Right ventricle myocardium superior (tissue), 1 donor: ENCODE measurements at regions not wholly inside any gene's neighbourhood (a gene's known extent, or its start where the extent isn't known, plus 50 kb on each side); places are given as distances from the start of the nearest gene placed in this dataset.

Experiments used
- ATAC-seq: fragments of 200-7000 bp; cut with Tn5 transposase; one replicate; pipeline ENCODE4 v1.9.1; 2020; ENCODE audit warnings: mild to moderate bottlenecking; ENCODE audit not compliant: poor library complexity
- DNase-seq: peaks from one replicate; pipeline ENCODE4 v3.0.0-alpha.2; 2020
- intact Hi-C: fragments of 100-400 bp; cut with DNase I; formaldehyde crosslinking; loops from one replicate; pipeline ENCODE4 v1.11.2; 2022
- donor health status: DM: no; HTN: yes; CAD: no; lungs with severe emphysema.

- DNase-seq (no peak), ATAC-seq (no peak)
- intact Hi-C loops: no loop called here
Measured at GRCh38 chr11:80024119-80024518, 583.3 kb upstream of the TENM4 start.

GRCh38 chr11:80023386-80023785 lies 582.6 kb upstream of the TENM4 start:
- intact Hi-C loops: no loop called here
- ATAC-seq (no peak), DNase-seq (no peak)

- DNase-seq: no peak
- intact Hi-C loops: no loop called here
- no peak for ATAC-seq
Measured at GRCh38 chr11:80010536-80010935, 569.7 kb upstream of the TENM4 start.

GRCh38 chr11:80009081-80009480 lies 568.3 kb upstream of the TENM4 start:
- ATAC-seq (no peak), DNase-seq (no peak)
- intact Hi-C loops: no loop called here

GRCh38 chr11:80007616-80008015 lies 566.8 kb upstream of the TENM4 start:
- DNase-seq: no peak
- intact Hi-C loops: no loop called here
- ATAC-seq: no peak

GRCh38 chr11:79990141-79990540 lies 549.3 kb upstream of the TENM4 start:
- intact Hi-C loops: no loop called here
- ATAC-seq: no peak
- DNase-seq: no peak

- DNase-seq (no peak), ATAC-seq (no peak)
- intact Hi-C loops: no loop called here
Measured at GRCh38 chr11:79982185-79982584, 541.4 kb upstream of the TENM4 start.

- intact Hi-C loops: no loop called here
- DNase-seq: no peak
- ATAC-seq: no peak
Measured at GRCh38 chr11:79980916-79981315, 540.1 kb upstream of the TENM4 start.

- intact Hi-C loops: no loop called here
- no peak for DNase-seq
- ATAC-seq: peak; percentile 85
Measured at GRCh38 chr11:79973721-79974617, 533.1 kb upstream of the TENM4 start.

- ATAC-seq (no peak), DNase-seq (no peak)
- intact Hi-C loops: no loop called here
Measured at GRCh38 chr11:79971255-79971654, 530.4 kb upstream of the TENM4 start.

- intact Hi-C loops: no loop called here
- no peak for DNase-seq
Measured at GRCh38 chr11:79966592-79966991, 525.8 kb upstream of the TENM4 start.

GRCh38 chr11:79963856-79964645 lies 523.2 kb upstream of the TENM4 start:
- ATAC-seq (no peak), DNase-seq (no peak)
- intact Hi-C loops: no loop called here

More at GRCh38 chr11:79966592-79966991, 525.8 kb upstream of the TENM4 start:
- ATAC-seq: no peak

- intact Hi-C loops: no loop called here
- ATAC-seq (no peak), DNase-seq (no peak)
Measured at GRCh38 chr11:79960461-79960860, 519.6 kb upstream of the TENM4 start.

- DNase-seq (no peak), ATAC-seq (no peak)
- intact Hi-C loops: no loop called here
Measured at GRCh38 chr11:79959318-79959717, 518.5 kb upstream of the TENM4 start.

GRCh38 chr11:79957702-79958101 lies 516.9 kb upstream of the TENM4 start:
- no peak for ATAC-seq
- intact Hi-C loops: no loop called here
- DNase-seq: no peak

- ATAC-seq: no peak
- no peak for DNase-seq
- intact Hi-C loops: no loop called here
Measured at GRCh38 chr11:79956061-79956460, 515.2 kb upstream of the TENM4 start.

GRCh38 chr11:79953629-79954028 lies 512.8 kb upstream of the TENM4 start:
- ATAC-seq (no peak), DNase-seq (no peak)
- intact Hi-C loops: no loop called here

- intact Hi-C loops: no loop called here
- DNase-seq (no peak), ATAC-seq (no peak)
Measured at GRCh38 chr11:79950741-79951140, 509.9 kb upstream of the TENM4 start.

- ATAC-seq (no peak), DNase-seq (no peak)
- intact Hi-C loops: no loop called here
Measured at GRCh38 chr11:79950172-79950571, 509.3 kb upstream of the TENM4 start.

GRCh38 chr11:79949574-79949973 lies 508.7 kb upstream of the TENM4 start:
- ATAC-seq: no peak
- no peak for DNase-seq
- intact Hi-C loops: no loop called here
